DOHH2 (cell line): ENCODE measurements at regions not wholly inside any gene's neighbourhood (a gene's known extent, or its start where the extent isn't known, plus 50 kb on each side); places are given as distances from the start of the nearest gene placed in this dataset.

Experiments
- EZH2phosphoT487 ChIP-seq: fragments of 200-600 bp; sonication (generic); IDR thresholded peaks from 2 replicates; pipeline ENCODE4 v1.6.1; 2017; ENCODE audit warnings: borderline replicate concordance, mild to moderate bottlenecking, antibody characterized with exemption, low read length, moderate library complexity, mixed read lengths
- TF ChIP-seq, protein P1 (sequence below): fragments of 200-600 bp; sonication (generic); IDR thresholded peaks from one replicate; pipeline ENCODE4 v1.5.1; 2014; ENCODE audit warnings: antibody characterized with exemption, mild to moderate bottlenecking, low read depth, low read length; ENCODE audit not compliant: poor library complexity, severe bottlenecking

DNA sequence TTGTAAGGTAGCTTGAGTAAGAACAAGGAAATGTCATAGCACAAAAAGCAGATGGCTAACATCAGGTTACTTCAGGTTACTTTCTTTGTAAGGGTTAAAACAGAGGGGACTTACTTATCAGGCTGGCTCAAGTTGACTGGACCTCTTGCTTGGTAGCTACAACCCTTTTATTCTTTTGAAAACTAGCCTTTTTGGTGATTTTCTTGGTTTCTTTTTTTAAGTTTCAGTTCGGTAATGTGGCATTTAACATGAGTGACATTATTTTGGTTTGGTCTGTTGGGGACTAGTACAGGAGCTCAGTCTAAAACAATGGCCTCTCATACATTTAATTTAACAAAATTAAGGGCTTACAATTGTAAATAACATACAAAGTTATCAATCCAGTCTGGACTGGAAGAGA, 621.4 kb downstream of the OTOL1 start:
- TF ChIP-seq, protein P1, sequence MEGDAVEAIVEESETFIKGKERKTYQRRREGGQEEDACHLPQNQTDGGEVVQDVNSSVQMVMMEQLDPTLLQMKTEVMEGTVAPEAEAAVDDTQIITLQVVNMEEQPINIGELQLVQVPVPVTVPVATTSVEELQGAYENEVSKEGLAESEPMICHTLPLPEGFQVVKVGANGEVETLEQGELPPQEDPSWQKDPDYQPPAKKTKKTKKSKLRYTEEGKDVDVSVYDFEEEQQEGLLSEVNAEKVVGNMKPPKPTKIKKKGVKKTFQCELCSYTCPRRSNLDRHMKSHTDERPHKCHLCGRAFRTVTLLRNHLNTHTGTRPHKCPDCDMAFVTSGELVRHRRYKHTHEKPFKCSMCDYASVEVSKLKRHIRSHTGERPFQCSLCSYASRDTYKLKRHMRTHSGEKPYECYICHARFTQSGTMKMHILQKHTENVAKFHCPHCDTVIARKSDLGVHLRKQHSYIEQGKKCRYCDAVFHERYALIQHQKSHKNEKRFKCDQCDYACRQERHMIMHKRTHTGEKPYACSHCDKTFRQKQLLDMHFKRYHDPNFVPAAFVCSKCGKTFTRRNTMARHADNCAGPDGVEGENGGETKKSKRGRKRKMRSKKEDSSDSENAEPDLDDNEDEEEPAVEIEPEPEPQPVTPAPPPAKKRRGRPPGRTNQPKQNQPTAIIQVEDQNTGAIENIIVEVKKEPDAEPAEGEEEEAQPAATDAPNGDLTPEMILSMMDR, result no peak
- no peak for TF ChIP-seq EZH2phosphoT487
